Keratinocyte (primary cell): ENCODE measurements at regions not wholly inside any gene's neighbourhood (a gene's known extent, or its start where the extent isn't known, plus 50 kb on each side); places are given as distances from the start of the nearest gene placed in this dataset.

ENCODE experiments used
- DNase-seq: peaks from one replicate; pipeline ENCODE4 v3.0.0-alpha.2; 2011; ENCODE audit warnings: low read depth, missing footprints, low spot score
- FAIRE-seq: peaks from 2 replicates; lab custom pipeline; 2011; peaks lifted over from hg19 to GRCh38; lab: Jason Lieb, UNC
- H2AFZ ChIP-seq: 2 replicates; pipeline ENCODE4 v1.6.0; 2012; ENCODE audit warnings: low read length, control low read depth, inconsistent platforms; ENCODE audit not compliant: control insufficient read depth
- H3K27ac ChIP-seq: 2 replicates; pipeline ENCODE4 v1.5.1; 2011; ENCODE audit warnings: low read length; ENCODE audit not compliant: control insufficient read depth, insufficient read depth
- H3K27me3 ChIP-seq: 3 replicates; pipeline ENCODE4 v1.6.0; 2011; ENCODE audit warnings: low read length; ENCODE audit not compliant: control insufficient read depth, insufficient read depth; ENCODE audit errors: extremely low read depth
- H3K36me3 ChIP-seq, 2 experiments: 2 replicates in 1 of 2; 3 replicates in 1 of 2; pipeline ENCODE4 v1.5.1; 2011; ENCODE audit warnings: low read length in 2 of 2, mild to moderate bottlenecking in 1 of 2; ENCODE audit not compliant: control insufficient read depth in 2 of 2, insufficient read depth in 2 of 2; ENCODE audit errors: extremely low read depth in 1 of 2
- H3K4me1 ChIP-seq: 3 replicates; pipeline ENCODE4 v1.5.1; 2011; ENCODE audit warnings: low read length; ENCODE audit not compliant: control insufficient read depth, insufficient read depth; ENCODE audit errors: extremely low read depth
- H3K4me2 ChIP-seq: 3 replicates; pipeline ENCODE4 v1.6.0; 2011; ENCODE audit warnings: low read depth, low read length; ENCODE audit not compliant: control insufficient read depth, insufficient read depth; ENCODE audit errors: extremely low read depth
- H3K4me3 ChIP-seq, 3 experiments: fragments of 200-600 bp in 1 of 3; sonication (generic) in 1 of 3; 2 replicates in 2 of 3; 3 replicates in 1 of 3; pipeline ENCODE4 v1.5.1; 2011 to 2016; ENCODE audit warnings: low read length in 3 of 3, mild to moderate bottlenecking in 3 of 3, control low read depth in 2 of 3, inconsistent platforms in 1 of 3, low read depth in 1 of 3, mixed read lengths in 1 of 3, mixed run types in 1 of 3, moderate library complexity in 1 of 3; ENCODE audit not compliant: control insufficient read depth in 2 of 3, insufficient read depth in 2 of 3; ENCODE audit errors: extremely low read depth in 1 of 3
- H3K79me2 ChIP-seq: 2 replicates; pipeline ENCODE4 v1.6.0; 2012; ENCODE audit warnings: low read length; ENCODE audit not compliant: control insufficient read depth, insufficient read depth
- H3K9ac ChIP-seq: 3 replicates; pipeline ENCODE4 v1.6.0; 2011; ENCODE audit warnings: low read length; ENCODE audit not compliant: control insufficient read depth, insufficient read depth; ENCODE audit errors: extremely low read depth
- H3K9me1 ChIP-seq: 3 replicates; pipeline ENCODE4 v1.6.0; 2011; ENCODE audit warnings: low read length; ENCODE audit not compliant: control insufficient read depth, insufficient read depth; ENCODE audit errors: extremely low read depth
- H3K9me3 ChIP-seq: 2 replicates; pipeline ENCODE4 v1.5.1; 2012; ENCODE audit warnings: low read depth, low read length; ENCODE audit not compliant: control insufficient read depth
- H4K20me1 ChIP-seq: 3 replicates; pipeline ENCODE4 v1.6.0; 2011; ENCODE audit warnings: low read length; ENCODE audit not compliant: control insufficient read depth, insufficient read depth; ENCODE audit errors: extremely low read depth
- CTCF ChIP-seq, 3 experiments: IDR thresholded peaks in 1 of 3; conservative IDR thresholded peaks in 1 of 3; optimal IDR thresholded peaks in 1 of 3; 2 replicates in 2 of 3; 3 replicates in 1 of 3; pipeline versions ENCODE3 to v1.5.1; 2011; ENCODE audit warnings: low read length in 3 of 3, mild to moderate bottlenecking in 3 of 3, moderate library complexity in 2 of 3, control low read depth in 1 of 3, inconsistent platforms in 1 of 3; ENCODE audit not compliant: insufficient read depth in 2 of 3; ENCODE audit errors: extremely low read depth in 1 of 3
- EZH2 ChIP-seq: IDR thresholded peaks from one replicate; pipeline ENCODE4 v1.6.1; 2012; ENCODE audit warnings: inconsistent platforms, mild to moderate bottlenecking, low read length, moderate library complexity
- dilution Hi-C: fragments of 300-500 bp; cut with MboI; formaldehyde crosslinking; loops from one replicate; pipeline ENCODE4 v1.7.0; 2020; ENCODE audit warnings: low sequenced_read_pairs; ENCODE audit not compliant: extremely low pct_ligation_motif_present

DNA sequence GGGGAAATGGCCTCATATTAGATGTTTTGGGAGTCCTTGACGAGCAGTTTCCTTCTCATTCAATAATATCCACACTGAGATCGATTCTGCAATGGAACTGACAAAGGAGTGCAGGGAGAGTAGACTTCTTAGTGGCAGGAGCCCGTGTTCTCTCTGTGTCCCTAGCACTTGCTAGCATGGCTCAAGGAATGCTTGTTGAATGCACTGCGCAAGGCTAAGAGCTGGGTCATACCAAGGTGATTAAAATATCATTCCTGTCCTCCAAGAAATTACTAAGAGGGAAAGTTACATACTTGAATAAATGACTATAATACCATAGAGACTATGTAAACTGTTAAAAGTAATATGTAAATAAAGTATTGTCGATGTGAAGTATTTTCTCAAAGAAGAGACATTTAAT, 630.1 kb downstream of the IRX1 start:
- no peaks in the 10 kb centered on the region for H3K36me3 ChIP-seq
- no peaks in the 10 kb centered on the region for H3K9me1 ChIP-seq
- H3K9me3 ChIP-seq: no peaks in the 10 kb centered on the region
- no peak overlapping the region for H2AFZ ChIP-seq
- dilution Hi-C loops: no loop called here
- FAIRE-seq (no peak), DNase-seq (no peak)
- no peak overlapping the region for H3K27ac ChIP-seq
- H3K27me3 ChIP-seq: no peaks in the 10 kb centered on the region
- H3K4me1 ChIP-seq: no peaks in the 10 kb centered on the region
- no peak overlapping the region for H3K4me2 ChIP-seq
- no peaks in the 10 kb centered on the region for H4K20me1 ChIP-seq
- no peaks in the 10 kb centered on the region for H3K79me2 ChIP-seq
- H3K4me3 ChIP-seq: no peak overlapping the region
- no peak overlapping the region for H3K9ac ChIP-seq
- TF ChIP-seq CTCF (optimal IDR thresholded peaks at IDR 0.05 in 1 of 3, IDR thresholded peaks at IDR 0.05 in 1 of 3, conservative IDR thresholded peaks at IDR 0.05 in 1 of 3; ENCODE audit: extremely low read depth in 1 of 3, insufficient read depth in 2 of 3, low read length in 3 of 3): no peak
- TF ChIP-seq EZH2: no peak

DNA sequence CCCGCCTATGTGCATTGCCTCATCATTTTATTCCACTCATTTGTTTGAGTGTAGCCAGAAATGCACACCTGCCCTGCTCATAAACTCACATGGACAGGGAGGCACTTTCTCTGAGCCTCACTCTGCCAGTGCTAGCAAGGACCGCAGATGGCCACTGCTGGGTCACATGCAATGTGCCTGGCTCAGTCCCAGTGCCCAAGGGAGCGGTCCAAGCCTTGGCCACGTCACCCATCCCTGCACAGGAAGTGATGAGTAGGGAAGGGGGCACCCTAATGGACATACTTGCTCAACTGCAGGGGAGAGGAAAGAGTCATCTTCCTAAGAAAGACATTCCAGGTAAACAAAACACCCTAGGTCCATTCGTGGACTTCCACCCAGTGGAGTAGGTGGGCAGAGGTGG, 630.9 kb downstream of the IRX1 start:
- FAIRE-seq: no peak
- no peaks in the 10 kb centered on the region for H3K36me3 ChIP-seq
- no peak overlapping the region for H3K4me3 ChIP-seq
- H3K4me2 ChIP-seq: no peak overlapping the region
- no peaks in the 10 kb centered on the region for H4K20me1 ChIP-seq
- H3K79me2 ChIP-seq: no peaks in the 10 kb centered on the region
- dilution Hi-C loops: no loop called here
- H2AFZ ChIP-seq: no peak overlapping the region
- H3K27me3 ChIP-seq: no peaks in the 10 kb centered on the region
- no peaks in the 10 kb centered on the region for H3K9me1 ChIP-seq
- no peak overlapping the region for H3K9ac ChIP-seq
- H3K4me1 ChIP-seq: no peaks in the 10 kb centered on the region
- no peak overlapping the region for H3K27ac ChIP-seq
- no peaks in the 10 kb centered on the region for H3K9me3 ChIP-seq
- no peak for TF ChIP-seq EZH2
- no peak for TF ChIP-seq CTCF (optimal IDR thresholded peaks at IDR 0.05 in 1 of 3, IDR thresholded peaks at IDR 0.05 in 1 of 3, conservative IDR thresholded peaks at IDR 0.05 in 1 of 3; ENCODE audit: extremely low read depth in 1 of 3, insufficient read depth in 2 of 3, low read length in 3 of 3)
- no peak for DNase-seq
